Aorta (tissue), 5 donors: ENCODE measurements at regions not wholly inside any gene's neighbourhood (a gene's known extent, or its start where the extent isn't known, plus 50 kb on each side); places are given as distances from the start of the nearest gene placed in this dataset.
"Not testable (repeated sequence)": the region's sequence is repeated elsewhere in the genome, so short reads cannot be mapped to it uniquely, and the experiment has no call there.

Experiments
- ATAC-seq: fragments of 200-7000 bp; cut with Tn5 transposase; one replicate; pipeline ENCODE4 v1.9.1; 2022; ENCODE audit warnings: moderate library complexity; ENCODE audit not compliant: low FRiP score
- DNase-seq, 2 donors: peaks; one replicate each; pipeline ENCODE4 v3.0.0-alpha.2; 2020
- H3K27ac ChIP-seq, 2 donors: one replicate each; pipeline ENCODE4 v1.5.1; 2013; ENCODE audit warnings: low read length in 2 of 2, mild to moderate bottlenecking in 2 of 2, moderate library complexity in 2 of 2, control low read depth in 1 of 2, inconsistent platforms in 1 of 2, low read depth in 1 of 2
- H3K27me3 ChIP-seq, 2 donors: one replicate each; pipeline ENCODE4 v1.6.1; 2013; ENCODE audit warnings: control low read depth in 1 of 2, low read length in 1 of 2, mild to moderate bottlenecking in 1 of 2, moderate library complexity in 1 of 2; ENCODE audit not compliant: insufficient read depth in 2 of 2, control insufficient read depth in 1 of 2
- H3K36me3 ChIP-seq, 2 donors: one replicate each; pipeline ENCODE4 v1.6.1; 2013; ENCODE audit warnings: control low read depth in 1 of 2, low read length in 1 of 2, mild to moderate bottlenecking in 1 of 2; ENCODE audit not compliant: insufficient read depth in 2 of 2, control insufficient read depth in 1 of 2
- H3K4me1 ChIP-seq, 2 donors: one replicate each; pipeline ENCODE4 v1.6.1; 2013; ENCODE audit warnings: low read length in 2 of 2, control low read depth in 1 of 2, mild to moderate bottlenecking in 1 of 2, moderate library complexity in 1 of 2; ENCODE audit not compliant: insufficient read depth in 2 of 2, control insufficient read depth in 1 of 2
- H3K4me3 ChIP-seq, 2 donors: one replicate each; pipeline ENCODE4 v1.5.1; 2013; ENCODE audit warnings: low read length in 2 of 2, control low read depth in 1 of 2, mild to moderate bottlenecking in 1 of 2
- H3K9me3 ChIP-seq: one replicate; pipeline ENCODE4 v1.6.1; 2013; ENCODE audit warnings: mild to moderate bottlenecking, low read length; ENCODE audit not compliant: control insufficient read depth
- WGBS, 2 donors: extraction: QIAGEN DNeasy Blood & Tissue Kit; methylation state at CpG; one replicate each; pipeline ENCODE4 v1.1.7; 2013; 5-methylcytosine and 5-hydroxymethylcytosine counted together
- intact Hi-C, 2 donors: fragments of 100-400 bp; cut with DNase I; formaldehyde crosslinking; loops; one replicate each; pipeline versions ENCODE4 v1.14.2 to v1.15.0; 2022
- donor health status: healthy with polysubstance abuse.
- donor health status: Bipolar disorder and iron deficiency.
- donor health status: DM: no; HTN: no; CAD: no.
- donor health status: DM: no; HTN: no; CAD: no.
- donor health status: DM: yes; HTN: yes; CAD: no.

DNA sequence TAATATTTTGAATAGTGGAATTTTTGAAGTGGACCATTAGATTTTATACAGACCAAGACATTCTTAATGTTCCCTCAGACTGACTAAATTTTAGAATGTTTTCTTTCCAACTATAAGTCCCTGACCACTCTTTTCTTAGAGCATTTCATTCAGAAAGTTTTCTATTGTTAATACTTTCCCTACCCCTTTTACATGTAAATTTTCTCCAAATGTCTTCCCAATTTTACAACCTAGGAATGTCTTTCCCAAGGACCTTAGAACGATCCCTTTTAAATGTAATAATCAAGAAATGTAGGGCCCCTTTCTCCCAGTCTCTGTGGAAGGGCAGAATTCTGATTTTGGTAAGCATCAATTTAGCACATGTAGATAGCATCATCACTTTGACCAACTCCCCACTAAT is 730.0 kb upstream of the B3GALT2 start:
- no peak overlapping the region for H3K4me3 ChIP-seq
- 89 to 96% methylated on average over 1 of the region's 1 CpG for WGBS, 2 donors
- H3K27ac ChIP-seq, result no peak overlapping the region
- no peaks in the 10 kb centered on the region for H3K4me1 ChIP-seq
- peaks cover 2% of the 10 kb centered on the region for H3K9me3 ChIP-seq
- intact Hi-C loops, result no loop called here
- DNase-seq, result no peak
- ATAC-seq, result no peak
- no peaks in the 10 kb centered on the region for H3K36me3 ChIP-seq
- H3K27me3 ChIP-seq, result peaks cover 0 to 1% of the 10 kb centered on the region in 2 donors

DNA sequence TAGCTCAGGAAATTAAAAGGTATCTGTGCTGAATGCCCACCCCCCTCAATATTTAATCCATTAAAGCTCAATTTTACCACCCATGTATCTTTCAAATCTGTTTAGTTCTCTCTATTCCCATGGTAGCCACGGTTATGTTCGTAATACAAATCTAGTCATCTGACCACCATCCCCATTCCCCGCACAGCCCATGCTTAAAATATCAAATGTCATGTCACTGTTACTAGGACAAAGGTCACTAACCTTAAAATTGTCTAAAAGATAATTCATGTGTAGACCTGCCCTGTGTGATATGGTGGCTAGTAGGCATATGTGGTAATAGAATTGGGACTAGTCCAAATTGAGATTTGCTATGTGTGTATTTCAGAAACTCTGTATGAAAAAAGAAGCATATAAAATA is 728.5 kb upstream of the B3GALT2 start:
- H3K4me3 ChIP-seq, result no peak overlapping the region
- H3K4me1 ChIP-seq, result no peaks in the 10 kb centered on the region
- H3K27ac ChIP-seq, result no peak overlapping the region
- intact Hi-C loops, result no loop called here
- WGBS, 2 donors, result 95 to 98% methylated on average over 3 of the region's 3 CpGs
- DNase-seq, result no peak
- no peaks in the 10 kb centered on the region for H3K36me3 ChIP-seq
- no peaks in the 10 kb centered on the region for H3K27me3 ChIP-seq
- H3K9me3 ChIP-seq, result peaks cover 2% of the 10 kb centered on the region
- no peak for ATAC-seq

DNA sequence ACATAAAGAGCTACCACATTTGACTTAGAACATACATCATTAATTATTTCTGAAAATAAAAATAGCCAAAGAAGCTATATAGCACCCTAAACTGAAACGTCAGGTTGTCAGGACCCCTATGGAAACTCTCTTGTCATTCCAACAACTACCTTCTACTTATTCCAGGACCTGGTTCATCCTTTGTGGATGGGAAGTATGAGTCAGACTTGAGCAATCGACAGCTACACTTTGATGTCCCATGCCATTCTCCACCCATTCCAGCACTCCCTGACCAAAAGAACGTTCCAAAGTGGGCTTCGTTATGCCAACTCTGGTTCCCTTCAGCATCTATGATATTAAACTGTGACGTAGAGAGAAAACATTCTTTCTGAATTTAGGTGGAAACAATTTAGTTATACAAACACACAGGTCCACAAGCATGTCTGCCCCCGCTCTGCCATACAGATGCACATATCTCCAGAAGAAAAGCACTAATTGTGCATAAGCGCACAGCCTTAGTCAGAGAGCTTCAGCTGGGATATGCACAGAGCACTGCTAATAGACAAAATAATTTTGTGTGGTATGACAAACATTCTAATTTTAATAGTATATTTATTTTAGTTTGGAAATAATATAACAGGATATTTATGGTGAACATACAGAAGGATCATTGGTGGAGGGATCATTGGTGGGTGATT is 723.1 kb upstream of the B3GALT2 start:
- H3K27me3 ChIP-seq, result no peaks in the 10 kb centered on the region
- H3K4me1 ChIP-seq, result no peaks in the 10 kb centered on the region
- H3K4me3 ChIP-seq, result no peak overlapping the region
- no peak for DNase-seq
- ATAC-seq, result no peak
- no peak overlapping the region for H3K27ac ChIP-seq
- WGBS, 2 donors, result 73 to 80% methylated on average over 7 of the region's 7 CpGs
- intact Hi-C loops, result no loop called here
- H3K9me3 ChIP-seq, result peaks cover 2% of the 10 kb centered on the region
- H3K36me3 ChIP-seq, result no peaks in the 10 kb centered on the region

DNA sequence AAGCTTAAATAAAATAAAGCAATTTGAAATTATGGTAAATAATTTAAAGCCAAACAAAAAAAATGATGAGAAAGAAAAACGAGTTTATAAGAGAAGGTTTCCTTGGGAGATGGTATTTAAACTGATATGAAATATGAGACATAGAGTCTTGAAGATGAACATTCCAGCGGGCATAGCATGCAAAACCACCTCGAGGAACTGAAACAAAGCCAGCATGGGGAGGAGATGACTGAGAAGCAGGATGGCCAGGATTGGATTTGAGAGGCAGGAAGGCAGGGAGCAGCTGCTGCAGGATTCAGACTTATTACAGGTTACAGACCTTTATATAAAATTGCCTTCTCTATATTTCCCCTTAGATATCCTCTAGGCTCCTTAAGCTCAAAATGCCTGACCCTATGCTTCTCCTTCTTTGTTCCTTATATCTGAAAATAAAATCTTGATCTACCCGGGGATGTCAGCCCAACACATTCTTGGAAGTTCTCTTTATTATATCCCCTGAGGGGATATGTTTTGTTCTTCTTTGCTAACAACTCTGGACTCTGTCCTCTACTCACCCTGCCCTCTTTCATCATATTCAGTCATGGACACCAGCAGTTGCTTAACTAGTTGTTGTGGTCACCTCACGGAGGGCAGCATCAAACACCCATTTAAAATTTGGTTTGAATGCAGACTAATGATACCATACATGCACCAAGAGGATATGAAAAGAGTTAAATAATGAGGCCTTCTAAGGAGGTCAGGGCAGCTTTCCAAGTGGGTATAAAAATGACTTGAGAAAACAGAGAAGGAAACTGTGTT is 719.1 kb upstream of the B3GALT2 start:
- ATAC-seq, result no peak
- 60 to 68% methylated on average over 5 of the region's 5 CpGs for WGBS, 2 donors
- no peak for DNase-seq
- Histone ChIP-seq H3K9me3 (no peaks in the 10 kb centered on the region), H3K4me1 (no peaks in the 10 kb centered on the region), H3K27ac (no peak overlapping the region), H3K4me3 (no peak overlapping the region), H3K27me3 (no peaks in the 10 kb centered on the region), H3K36me3 (no peaks in the 10 kb centered on the region)
- intact Hi-C loops, result no loop called here

DNA sequence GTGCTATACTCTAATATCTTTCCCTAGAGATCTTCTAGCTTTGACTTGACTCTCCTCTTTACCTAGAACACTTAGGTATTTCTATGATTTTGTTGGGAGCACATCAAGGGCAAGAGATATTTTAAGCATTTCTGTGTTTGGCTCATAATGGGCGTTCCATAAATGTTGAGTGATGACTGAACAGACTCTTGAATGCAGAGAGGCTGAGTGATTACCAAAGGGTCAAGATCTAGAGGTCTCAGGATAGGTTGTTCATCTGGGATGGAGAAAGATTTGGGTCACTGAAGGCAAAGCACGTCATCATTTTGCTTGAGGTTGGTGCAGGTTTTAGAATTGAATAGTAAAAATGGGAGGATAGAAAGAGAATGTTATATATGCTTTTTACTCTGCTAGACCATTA is 705.4 kb upstream of the B3GALT2 start:
- no peak overlapping the region for H3K4me3 ChIP-seq
- no peaks in the 10 kb centered on the region for H3K27me3 ChIP-seq
- H3K36me3 ChIP-seq, result no peaks in the 10 kb centered on the region
- DNase-seq (no peak), ATAC-seq (no peak)
- intact Hi-C loops, result no loop called here
- no peaks in the 10 kb centered on the region for H3K4me1 ChIP-seq
- WGBS, 2 donors, result 38 to 62% methylated on average over 2 of the region's 2 CpGs
- no peaks in the 10 kb centered on the region for H3K9me3 ChIP-seq
- no peak overlapping the region for H3K27ac ChIP-seq

DNA sequence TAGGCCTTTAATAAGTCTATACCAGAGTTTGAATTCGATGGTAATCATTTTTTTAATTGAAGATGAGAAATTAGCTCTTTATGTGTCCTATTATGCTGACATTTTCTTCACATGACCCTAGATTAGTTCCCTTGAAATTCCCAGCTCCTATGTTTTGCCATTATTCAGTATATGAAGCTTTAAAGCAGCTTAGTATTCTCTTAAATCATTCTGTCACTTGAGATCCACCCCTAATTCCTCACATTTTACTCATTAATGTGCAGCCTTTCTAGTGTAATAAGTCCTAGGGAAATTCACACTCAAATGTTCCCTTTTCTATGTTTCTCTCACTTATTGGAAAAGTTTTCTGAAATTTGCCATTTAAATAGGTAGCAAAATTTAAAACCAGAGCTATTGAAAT is 704.5 kb upstream of the B3GALT2 start:
- no peak for ATAC-seq
- H3K27ac ChIP-seq, result no peak overlapping the region
- whole genome bisulfite sequencing, 2 donors, result 74 to 86% methylated on average over 1 of the region's 1 CpG
- H3K27me3 ChIP-seq, result no peaks in the 10 kb centered on the region
- no peaks in the 10 kb centered on the region for H3K36me3 ChIP-seq
- no peak overlapping the region for H3K4me3 ChIP-seq
- H3K9me3 ChIP-seq, result no peaks in the 10 kb centered on the region
- intact Hi-C loops, result no loop called here
- DNase-seq, result no peak
- no peaks in the 10 kb centered on the region for H3K4me1 ChIP-seq

DNA sequence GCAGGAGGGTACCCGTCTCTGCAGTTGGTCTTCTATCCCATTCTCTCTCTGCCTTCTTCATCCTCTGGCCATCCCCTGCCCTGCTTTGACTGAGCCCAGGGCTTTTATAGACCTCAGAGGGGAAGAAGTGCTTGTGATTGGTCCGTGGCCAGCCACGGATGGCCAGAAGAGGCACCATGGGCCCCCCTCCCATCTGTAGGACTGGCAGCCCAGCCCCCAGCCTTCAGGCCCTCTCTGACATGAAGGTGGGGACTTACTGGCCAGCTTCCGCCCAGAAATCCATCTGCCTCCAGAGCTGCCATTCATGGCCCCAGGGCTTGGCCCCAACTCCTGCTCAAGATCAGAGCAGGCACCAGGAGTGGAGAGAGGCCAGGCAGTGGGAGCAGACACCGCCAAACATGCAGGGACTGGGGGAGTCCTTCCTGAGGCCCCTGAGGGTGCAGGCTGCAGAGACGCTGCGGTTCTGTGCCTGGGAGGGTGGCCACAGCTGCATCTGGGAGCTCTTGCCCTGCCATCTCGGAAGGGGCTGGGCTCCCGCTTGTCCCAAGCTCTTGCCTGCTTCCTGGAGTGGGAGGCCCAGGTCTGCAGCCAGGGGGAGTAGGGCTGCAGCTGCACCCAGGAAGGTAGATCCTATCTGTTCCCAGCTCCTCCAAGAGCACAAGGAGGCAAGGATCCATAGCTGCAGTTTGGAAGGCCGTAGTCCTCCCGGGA is 698.6 kb upstream of the B3GALT2 start:
- Histone ChIP-seq H3K4me3 (no peak overlapping the region), H3K27me3 (no peaks in the 10 kb centered on the region), H3K27ac (no peak overlapping the region), H3K4me1 (no peaks in the 10 kb centered on the region), H3K9me3 (no peaks in the 10 kb centered on the region), H3K36me3 (no peaks in the 10 kb centered on the region)
- ATAC-seq (no peak), DNase-seq (no peak)
- WGBS, 2 donors, result 94 to 95% methylated on average over 11 of the region's 11 CpGs
- intact Hi-C loops, result no loop called here

DNA sequence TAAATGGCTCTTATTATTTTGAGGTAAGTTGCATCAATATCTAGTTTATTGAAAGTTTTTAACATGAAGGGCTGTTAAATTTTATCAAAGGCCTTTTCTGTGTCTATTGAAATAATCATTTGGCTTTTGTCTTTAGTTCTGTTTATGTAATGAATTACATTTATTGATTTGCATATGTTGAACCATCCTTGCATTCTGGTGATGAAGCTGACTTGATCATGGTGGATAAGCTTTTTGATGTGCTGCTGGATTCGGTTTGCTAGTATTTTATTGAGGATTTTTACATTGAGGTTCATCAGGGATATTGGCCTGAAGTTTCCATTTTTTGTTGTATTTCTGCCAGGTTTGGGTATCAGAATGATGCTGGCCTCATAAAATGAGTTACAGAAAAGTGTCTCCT is 691.5 kb upstream of the B3GALT2 start:
- H3K9me3 ChIP-seq, ATAC-seq, H3K27ac ChIP-seq, H3K4me3 ChIP-seq, intact Hi-C loops, H3K4me1 ChIP-seq, H3K36me3 ChIP-seq, DNase-seq, H3K27me3 ChIP-seq: not testable (repeated sequence)
- 84 to 87% methylated on average over 1 of the region's 1 CpG for WGBS, 2 donors
